ENCODE measurements at regions not wholly inside any gene's neighbourhood (a gene's known extent, or its start where the extent isn't known, plus 50 kb on each side); places are given as distances from the start of the nearest gene placed in this dataset.

DNA sequence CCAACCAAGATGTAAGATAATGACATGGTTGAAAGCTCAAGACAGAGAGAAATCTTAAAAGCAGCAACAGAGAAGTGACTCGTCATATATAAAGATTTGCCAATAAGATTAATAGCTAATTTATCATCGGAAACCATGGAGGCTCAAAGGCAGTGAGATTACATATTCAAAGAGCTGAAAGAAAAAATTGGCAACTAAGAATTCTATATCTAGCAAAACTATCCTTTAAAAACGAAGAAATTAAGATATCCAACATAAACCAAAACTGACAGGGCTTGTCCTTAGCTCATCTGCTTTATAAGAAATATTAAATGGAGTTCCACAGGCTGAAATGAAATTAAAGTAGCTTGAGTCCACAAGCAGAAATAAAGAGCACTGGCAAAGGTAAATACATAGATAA, 236.6 kb downstream of the ANAPC1 start:
- Histone ChIP-seq H3K27me3 (no peaks in the 10 kb centered on the region), H3K27ac (no peak overlapping the region), H3K9me3 (peaks cover 0 to 9% of the 10 kb centered on the region in 2 donors), H3K36me3 (no peaks in the 10 kb centered on the region), H3K4me1 (no peaks in the 10 kb centered on the region), H3K4me3 (no peak overlapping the region)
- no peak for DNase-seq
- WGBS, 2 donors (ENCODE audit: low coverage in 1 of 2), result 70 to 86% methylated on average over 2 to 3 of the region's 3 CpGs
- intact Hi-C loops (cut with DNase I; ENCODE audit: low total_unique reads) (no loop called here), in situ Hi-C loops (cut with MboI; ENCODE audit: low pct_ligation_motif_present in 1 of 4, low pct_unique_long_range_greater_than_20kb in 1 of 4, low sequenced_read_pairs in 3 of 4) (no loop called here)
- TF ChIP-seq POLR2A (IDR thresholded peaks at IDR 0.05), result no peak
- TF ChIP-seq, protein P1, sequence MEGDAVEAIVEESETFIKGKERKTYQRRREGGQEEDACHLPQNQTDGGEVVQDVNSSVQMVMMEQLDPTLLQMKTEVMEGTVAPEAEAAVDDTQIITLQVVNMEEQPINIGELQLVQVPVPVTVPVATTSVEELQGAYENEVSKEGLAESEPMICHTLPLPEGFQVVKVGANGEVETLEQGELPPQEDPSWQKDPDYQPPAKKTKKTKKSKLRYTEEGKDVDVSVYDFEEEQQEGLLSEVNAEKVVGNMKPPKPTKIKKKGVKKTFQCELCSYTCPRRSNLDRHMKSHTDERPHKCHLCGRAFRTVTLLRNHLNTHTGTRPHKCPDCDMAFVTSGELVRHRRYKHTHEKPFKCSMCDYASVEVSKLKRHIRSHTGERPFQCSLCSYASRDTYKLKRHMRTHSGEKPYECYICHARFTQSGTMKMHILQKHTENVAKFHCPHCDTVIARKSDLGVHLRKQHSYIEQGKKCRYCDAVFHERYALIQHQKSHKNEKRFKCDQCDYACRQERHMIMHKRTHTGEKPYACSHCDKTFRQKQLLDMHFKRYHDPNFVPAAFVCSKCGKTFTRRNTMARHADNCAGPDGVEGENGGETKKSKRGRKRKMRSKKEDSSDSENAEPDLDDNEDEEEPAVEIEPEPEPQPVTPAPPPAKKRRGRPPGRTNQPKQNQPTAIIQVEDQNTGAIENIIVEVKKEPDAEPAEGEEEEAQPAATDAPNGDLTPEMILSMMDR (IDR thresholded peaks at IDR 0.05), result no peak
- no peak for TF ChIP-seq EP300 (IDR thresholded peaks at IDR 0.05; ENCODE audit: low read depth)
- TF ChIP-seq POLR2AphosphoS5 (IDR thresholded peaks at IDR 0.05), result no peak

DNA sequence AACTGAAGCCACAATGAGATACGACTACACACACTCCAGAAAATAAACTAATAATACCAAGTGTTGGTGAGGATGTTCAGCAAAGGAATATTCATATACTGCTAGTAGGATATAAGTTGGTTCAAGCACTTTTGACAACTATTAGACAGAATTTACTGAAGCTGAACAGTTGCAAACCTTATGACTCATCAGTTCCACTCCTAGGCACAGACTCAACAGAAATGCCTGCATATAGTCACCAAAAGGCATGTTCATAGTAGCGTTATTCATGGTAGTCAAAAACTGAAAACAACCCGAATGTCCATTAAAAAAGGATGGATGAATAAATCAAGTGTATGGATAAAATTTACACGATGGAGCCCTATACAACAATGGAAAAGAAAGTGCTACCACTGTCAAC, 232.0 kb downstream of the ANAPC1 start:
- in situ Hi-C loops (cut with MboI; ENCODE audit: low pct_ligation_motif_present in 1 of 4, low pct_unique_long_range_greater_than_20kb in 1 of 4, low sequenced_read_pairs in 3 of 4), result no loop called here
- Histone ChIP-seq H3K36me3 (no peaks in the 10 kb centered on the region), H3K4me1 (no peaks in the 10 kb centered on the region), H3K27ac (no peak overlapping the region), H3K9me3 (peaks cover 0 to 9% of the 10 kb centered on the region in 2 donors), H3K27me3 (no peaks in the 10 kb centered on the region), H3K4me3 (no peak overlapping the region)
- intact Hi-C loops (cut with DNase I; ENCODE audit: low total_unique reads), result no loop called here
- 82 to 89% methylated on average over 2 to 4 of the region's 4 CpGs for WGBS, 2 donors (ENCODE audit: low coverage in 1 of 2)
- DNase-seq, result no peak
- TF ChIP-seq, protein P1 (IDR thresholded peaks at IDR 0.05), result no peak
- TF ChIP-seq EP300 (IDR thresholded peaks at IDR 0.05; ENCODE audit: low read depth) (no peak), POLR2A (IDR thresholded peaks at IDR 0.05) (no peak), POLR2AphosphoS5 (IDR thresholded peaks at IDR 0.05) (no peak)

DNA sequence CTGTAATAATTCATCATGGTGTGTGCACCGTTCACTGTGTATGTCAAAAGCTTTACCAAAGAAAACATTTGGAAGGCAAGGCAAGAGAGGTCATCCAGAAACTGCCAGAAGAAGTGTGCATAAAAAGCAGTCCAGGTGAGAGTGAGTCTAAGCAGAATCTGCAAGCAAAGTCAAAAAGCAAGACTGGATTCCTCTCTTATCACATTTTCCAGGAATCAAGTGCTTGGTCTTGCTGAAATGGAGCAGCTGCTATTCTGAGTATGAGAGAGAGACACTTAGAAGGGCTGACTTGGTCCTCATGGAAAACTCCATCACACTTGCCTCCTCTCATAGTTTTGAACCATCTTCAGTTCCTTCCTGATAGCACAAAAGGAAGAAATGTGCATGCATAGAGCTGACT, 231.3 kb downstream of the ANAPC1 start:
- Histone ChIP-seq H3K4me3 (no peak overlapping the region), H3K27me3 (no peaks in the 10 kb centered on the region), H3K4me1 (no peaks in the 10 kb centered on the region), H3K9me3 (peaks cover 0 to 4% of the 10 kb centered on the region in 2 donors), H3K27ac (no peak overlapping the region), H3K36me3 (no peaks in the 10 kb centered on the region)
- 55 to 65% methylated on average over 1 of the region's 1 CpG for WGBS, 2 donors (ENCODE audit: low coverage in 1 of 2)
- no peak for DNase-seq
- TF ChIP-seq, protein P1 (IDR thresholded peaks at IDR 0.05), result no peak
- TF ChIP-seq EP300 (IDR thresholded peaks at IDR 0.05; ENCODE audit: low read depth), result no peak
- no peak for TF ChIP-seq POLR2AphosphoS5 (IDR thresholded peaks at IDR 0.05)
- no peak for TF ChIP-seq POLR2A (IDR thresholded peaks at IDR 0.05)
- intact Hi-C loops (cut with DNase I; ENCODE audit: low total_unique reads) (no loop called here), in situ Hi-C loops (cut with MboI; ENCODE audit: low pct_ligation_motif_present in 1 of 4, low pct_unique_long_range_greater_than_20kb in 1 of 4, low sequenced_read_pairs in 3 of 4) (no loop called here)

DNA sequence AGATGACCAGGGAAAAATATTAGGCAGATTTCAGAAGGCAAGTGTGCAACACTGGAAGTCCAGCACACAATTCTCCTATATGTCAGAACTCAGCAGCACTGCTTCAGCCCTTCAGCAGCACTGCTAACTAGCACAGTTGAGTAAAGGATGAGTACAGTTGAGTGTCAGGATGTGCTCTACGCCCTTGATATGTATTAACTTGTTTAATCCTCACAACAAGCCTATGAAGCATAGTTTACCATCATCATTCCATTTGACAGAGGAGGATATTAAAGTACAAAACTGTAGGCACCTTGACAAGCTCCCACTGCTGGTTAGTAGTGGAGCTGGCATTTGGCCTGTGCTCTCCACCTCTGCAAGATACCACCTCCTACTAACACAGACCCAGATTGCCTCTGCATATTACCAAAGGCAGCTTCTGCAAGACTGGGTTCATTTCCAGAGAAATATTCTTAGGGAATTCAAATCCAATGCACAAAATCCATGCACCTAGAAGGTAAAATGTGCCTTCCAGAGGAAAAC, 230.8 kb downstream of the ANAPC1 start:
- 83 to 100% methylated on average over 1 of the region's 1 CpG for WGBS, 2 donors (ENCODE audit: low coverage in 1 of 2)
- no peaks in the 10 kb centered on the region for H3K4me1 ChIP-seq
- H3K4me3 ChIP-seq, result no peak overlapping the region
- in situ Hi-C loops (cut with MboI; ENCODE audit: low pct_ligation_motif_present in 1 of 4, low pct_unique_long_range_greater_than_20kb in 1 of 4, low sequenced_read_pairs in 3 of 4) (no loop called here), intact Hi-C loops (cut with DNase I; ENCODE audit: low total_unique reads) (no loop called here)
- DNase-seq, result no peak
- no peak overlapping the region for H3K27ac ChIP-seq
- TF ChIP-seq EP300 (IDR thresholded peaks at IDR 0.05; ENCODE audit: low read depth) (no peak), POLR2AphosphoS5 (IDR thresholded peaks at IDR 0.05) (no peak), POLR2A (IDR thresholded peaks at IDR 0.05) (no peak)
- TF ChIP-seq, protein P1 (IDR thresholded peaks at IDR 0.05), result no peak
- H3K36me3 ChIP-seq, result no peaks in the 10 kb centered on the region
- H3K27me3 ChIP-seq, result no peaks in the 10 kb centered on the region
- peaks cover 0 to 3% of the 10 kb centered on the region in 2 donors for H3K9me3 ChIP-seq
